GM19238 (cell line): ENCODE measurements at regions not wholly inside any gene's neighbourhood (a gene's known extent, or its start where the extent isn't known, plus 50 kb on each side); places are given as distances from the start of the nearest gene placed in this dataset.
"Not testable (repeated sequence)": the region's sequence is repeated elsewhere in the genome, so short reads cannot be mapped to it uniquely, and the experiment has no call there.

Source experiments
- DNase-seq: peaks from one replicate; pipeline ENCODE4 v3.0.0; 2011; ENCODE audit warnings: low spot score; ENCODE audit not compliant: insufficient read length

DNA sequence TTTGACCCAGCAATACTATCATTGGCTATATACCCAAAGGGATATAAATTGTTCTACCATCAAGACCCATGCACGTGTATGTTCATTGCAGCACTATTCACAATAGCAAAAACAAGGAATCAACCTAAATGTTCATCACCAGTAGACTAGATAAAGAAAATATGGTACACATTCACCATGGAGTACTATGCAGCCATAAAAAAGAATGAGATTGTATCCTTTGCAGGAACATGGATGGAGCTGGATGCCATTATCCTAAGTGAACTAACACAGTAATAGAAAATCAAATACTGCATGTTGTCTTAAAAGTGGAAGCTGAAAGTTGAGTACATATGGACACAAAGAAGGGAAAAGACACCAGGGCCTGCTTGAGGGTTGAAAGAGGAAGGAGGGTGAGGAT is 803.1 kb upstream of the PCDH10 start:
- DNase-seq = no peak

DNA sequence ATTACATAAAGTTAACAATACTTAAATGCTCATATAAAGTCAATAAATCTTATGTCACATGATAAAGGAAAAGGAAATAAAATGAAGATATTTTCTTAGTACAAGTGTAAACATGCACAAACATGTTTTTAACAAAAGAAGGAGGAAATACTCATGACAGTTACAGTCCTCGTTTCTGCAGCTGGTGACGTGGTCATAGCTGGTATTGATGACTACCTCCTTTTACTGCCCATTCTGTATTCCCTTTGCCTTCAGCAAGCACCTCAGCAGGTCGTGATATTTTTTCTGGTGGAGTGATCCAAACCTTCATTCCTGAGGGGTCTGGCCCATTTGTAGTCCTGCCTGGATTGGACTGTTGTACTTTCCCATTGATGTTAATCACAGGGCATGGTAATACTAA is 797.5 kb upstream of the PCDH10 start:
- not testable (repeated sequence) for DNase-seq

DNA sequence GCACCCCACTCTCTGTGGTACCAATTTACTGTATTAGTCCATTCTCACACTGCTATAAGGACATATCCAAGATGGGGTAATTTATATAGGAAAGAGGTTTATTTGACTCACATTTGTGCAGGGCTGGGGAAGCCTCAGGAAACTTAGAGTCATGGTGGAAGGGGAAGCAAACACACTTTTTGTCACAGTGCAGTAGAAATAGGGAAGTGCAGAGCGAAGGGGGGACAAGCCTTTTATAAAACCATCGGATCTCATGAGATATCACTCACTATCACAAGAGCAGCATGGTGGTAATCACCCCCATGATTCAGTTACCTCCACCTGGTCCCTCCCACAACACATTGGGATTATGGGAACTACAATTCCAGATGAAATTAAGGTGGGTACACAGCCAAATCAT is 766.9 kb upstream of the PCDH10 start:
- no peak for DNase-seq

DNA sequence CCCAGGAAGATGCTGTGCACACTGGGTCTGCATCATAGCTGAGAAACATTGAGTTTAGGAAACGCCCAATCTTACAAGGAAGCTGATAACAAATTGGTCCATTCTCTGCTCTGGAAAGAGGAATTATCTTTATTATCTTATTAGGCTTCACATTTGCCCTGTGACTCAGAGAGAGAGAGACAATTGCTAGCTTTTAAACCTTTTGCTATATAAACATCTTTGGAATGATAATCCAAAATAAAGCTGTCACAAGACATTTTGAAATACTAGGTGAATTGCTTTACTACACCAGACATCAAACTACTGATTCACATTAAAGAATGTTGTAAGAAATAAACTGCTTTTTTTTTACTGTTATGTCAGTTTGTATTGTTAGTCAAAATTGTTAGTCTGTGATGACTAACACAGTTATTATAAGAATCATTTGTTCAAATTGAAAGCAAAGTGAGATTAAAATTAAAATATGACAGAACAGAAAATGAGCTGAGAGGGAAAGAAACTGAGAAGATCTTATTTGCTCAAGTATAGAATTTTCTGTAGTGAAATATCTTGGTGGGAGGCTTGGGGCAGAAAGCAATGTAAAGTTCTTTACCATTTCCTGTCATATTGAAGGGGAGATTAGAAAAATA is 765.4 kb upstream of the PCDH10 start:
- no peak for DNase-seq

DNA sequence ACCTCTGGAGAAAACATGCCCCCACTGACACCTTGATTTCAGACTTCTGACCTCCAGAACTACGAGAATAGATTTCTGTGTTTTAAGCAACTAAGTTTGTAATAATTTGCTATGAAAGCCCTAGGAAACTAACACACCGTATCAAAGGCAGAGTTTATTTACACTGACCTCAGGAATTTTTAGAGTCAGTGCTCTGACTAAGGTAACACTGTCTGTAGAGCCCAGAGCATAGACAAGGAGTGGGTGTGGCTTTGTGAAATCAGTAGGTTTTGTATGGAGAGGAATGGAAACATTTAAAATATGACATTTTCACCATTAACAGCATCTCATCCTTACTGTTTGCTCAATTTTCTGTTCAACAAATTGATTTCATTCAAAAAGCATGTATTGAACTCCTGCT is 764.4 kb upstream of the PCDH10 start:
- DNase-seq = no peak

DNA sequence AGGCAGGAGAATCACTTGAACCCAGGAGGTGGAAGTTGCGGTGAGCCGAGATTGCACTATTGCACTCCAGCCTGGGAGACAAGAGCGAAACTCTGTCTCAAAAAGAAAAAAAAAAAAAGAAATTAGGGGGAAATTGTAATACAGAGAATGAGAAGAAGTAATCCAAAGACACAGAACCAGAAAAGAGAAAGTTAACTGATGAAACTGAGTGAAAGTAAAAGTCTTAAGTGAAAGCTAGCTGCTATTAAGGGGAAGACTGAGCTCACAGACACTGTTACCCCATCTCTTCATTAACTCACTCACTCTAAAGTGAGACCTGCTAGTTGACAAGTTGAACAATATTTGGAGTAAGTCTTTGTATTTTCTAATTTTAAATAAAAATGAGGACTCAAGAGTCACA is 763.0 kb upstream of the PCDH10 start:
- DNase-seq = no peak

DNA sequence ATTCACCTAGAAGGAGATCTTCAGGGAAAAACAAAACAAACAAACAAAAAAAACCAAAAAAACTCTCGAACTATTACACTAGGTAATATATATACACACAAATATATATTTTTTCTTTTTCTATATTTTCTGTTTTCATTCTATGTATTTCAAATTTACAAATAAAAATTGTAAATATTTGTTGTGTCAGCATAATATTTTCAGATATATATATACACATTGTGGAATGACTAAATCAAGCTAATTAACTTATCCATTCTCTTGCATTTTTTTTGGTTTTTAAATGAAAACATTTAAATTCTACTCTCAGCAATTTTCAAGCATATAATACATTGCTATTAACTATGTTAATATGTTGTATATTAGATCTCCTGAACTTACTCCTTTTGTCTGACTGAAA is 762.0 kb upstream of the PCDH10 start:
- no peak for DNase-seq

DNA sequence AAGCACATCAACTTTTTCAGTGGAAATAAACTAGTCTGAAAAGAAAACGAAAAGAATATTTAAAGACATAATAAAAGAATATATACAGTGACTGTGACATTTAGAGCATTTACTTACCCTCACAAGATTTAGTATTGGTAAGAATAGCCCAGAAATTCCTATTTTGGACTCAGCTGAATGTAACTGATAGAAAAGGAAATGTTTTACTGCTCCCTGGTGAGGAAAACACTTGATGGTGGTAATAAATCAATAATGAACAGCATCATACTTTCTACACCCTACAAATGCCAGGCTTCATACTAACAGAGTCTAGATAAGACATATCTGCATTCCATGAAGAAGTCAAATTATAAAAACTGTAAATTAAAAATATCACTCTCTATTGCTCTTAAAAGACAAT is 753.5 kb upstream of the PCDH10 start:
- no peak for DNase-seq

DNA sequence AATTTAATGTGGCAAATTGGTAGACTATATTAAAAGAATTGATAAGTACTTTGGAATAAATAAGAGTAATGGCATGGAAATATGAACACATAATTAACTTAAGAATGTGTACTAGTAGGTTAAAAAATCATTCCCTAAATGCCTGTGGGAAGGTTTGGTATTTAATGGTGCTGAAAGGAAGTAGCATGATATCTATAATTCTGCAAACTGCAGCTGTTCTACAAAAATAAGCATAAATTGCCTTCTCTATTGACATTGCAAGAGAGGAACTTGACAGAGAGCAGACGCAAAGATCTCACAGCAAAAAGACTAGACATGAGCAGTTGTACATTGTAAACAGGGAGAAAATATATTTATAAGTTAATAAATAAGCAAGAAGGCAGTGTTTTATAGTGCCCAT is 752.5 kb upstream of the PCDH10 start:
- DNase-seq = no peak

DNA sequence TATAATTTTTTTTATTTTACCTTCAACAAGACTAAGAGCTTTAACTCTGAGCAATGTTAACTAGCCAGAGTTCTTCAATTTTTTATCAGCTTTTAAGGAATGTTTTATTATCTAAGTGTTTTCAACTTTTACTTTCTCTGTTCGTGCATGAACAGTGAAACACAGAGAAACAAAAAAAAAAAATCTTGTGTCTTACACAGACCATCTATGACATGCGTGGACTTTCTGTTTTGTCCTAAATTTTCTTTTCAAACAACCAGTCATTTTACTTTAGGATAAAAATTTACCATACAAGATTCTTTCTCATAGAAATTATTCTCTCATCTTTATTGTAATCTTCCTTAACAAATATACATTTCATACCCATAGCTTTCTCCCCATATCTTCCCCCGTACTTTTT is 731.9 kb upstream of the PCDH10 start:
- no peak for DNase-seq

DNA sequence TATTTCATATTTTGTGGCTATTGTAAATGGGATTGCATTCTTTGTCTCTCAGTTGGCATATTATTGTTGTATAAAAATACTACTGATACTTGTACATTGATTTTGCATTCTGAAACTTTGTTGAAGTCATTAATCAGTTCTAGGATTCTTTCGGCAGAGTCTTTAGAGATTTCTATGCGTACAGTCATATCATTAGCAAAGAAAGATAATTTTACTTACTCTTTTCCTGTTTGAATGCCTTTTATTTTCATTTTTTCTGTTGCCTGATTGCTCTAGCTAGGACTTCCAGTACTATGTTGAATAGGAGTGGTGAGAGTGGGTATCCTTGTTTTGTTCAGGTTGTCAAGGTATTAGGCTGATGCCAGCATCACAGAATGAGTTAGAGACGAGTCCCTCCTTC is 722.0 kb upstream of the PCDH10 start:
- DNase-seq = no peak

DNA sequence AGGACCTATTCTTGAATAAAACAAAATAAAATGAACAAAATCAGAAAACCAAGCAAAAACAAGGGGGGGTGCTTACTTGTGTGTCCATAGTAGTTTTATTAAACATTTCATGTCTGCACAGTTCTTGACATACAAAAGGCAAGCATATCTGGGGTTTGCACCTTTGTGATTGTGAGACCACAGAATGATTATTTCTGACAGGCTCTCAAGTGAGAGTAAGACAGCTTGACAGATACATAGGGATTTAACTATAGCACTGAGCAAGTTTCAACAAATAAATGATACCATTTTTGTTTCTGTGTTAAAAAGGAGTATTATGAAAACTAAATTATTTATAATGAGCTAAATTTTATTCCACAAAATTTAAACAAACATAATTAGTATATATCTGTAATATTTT is 712.0 kb upstream of the PCDH10 start:
- no peak for DNase-seq

DNA sequence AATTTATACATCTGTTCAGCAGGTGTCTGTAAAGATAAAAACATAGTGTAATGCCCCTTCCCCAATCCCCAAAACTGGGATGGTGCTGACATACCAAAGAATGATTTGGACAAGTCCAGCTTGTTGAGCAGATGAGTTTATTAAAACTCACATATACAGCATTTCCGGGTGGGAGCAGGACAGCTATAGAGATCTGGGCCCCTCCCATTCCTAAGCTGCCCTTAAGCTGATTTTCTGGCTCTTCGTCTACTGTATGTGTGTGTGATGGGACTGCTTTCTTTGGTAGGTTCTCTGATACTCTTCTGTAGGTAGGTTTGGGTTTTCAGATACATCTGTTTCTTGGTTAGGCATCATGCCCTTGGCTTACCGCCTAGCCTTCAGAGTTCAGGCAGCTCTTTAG is 703.7 kb upstream of the PCDH10 start:
- DNase-seq = no peak

DNA sequence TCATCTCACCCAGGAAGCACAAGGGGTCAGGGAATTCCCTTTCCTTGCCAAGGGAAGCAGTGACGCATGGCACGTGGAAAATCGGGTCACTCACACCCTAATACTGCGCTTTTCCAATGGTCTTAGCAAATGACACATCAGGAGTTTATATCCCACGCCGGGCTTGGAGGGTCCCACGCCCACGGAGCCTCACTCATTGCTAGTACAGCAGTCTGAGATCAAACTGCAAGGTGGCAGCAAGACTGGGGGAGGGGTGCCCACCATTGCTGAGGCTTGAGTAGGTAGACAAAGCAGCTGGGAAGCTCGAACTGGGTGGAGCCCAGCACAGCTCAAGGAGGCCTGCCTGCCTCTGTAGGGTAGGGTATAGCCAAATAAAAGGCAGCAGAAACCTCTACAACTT is 691.1 kb upstream of the PCDH10 start:
- DNase-seq = not testable (repeated sequence)

DNA sequence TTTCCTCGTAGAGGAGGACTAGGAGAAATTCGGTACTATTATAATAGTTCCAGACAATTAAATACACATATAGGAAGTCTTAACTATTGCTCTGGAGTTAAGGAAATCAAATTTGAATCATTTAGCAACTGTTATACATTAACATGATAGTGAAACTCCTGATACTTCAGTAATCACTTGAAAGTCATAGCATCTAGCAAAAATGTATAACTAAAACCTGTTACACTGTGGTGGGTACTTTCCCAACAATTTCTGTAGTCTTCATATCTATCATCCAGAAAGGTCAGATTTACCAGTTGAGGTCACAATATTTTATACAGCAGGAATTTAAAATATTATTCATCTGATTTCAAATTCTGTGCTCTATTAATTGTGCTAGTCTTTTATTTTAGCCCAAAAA is 669.6 kb upstream of the PCDH10 start:
- DNase-seq = no peak

DNA sequence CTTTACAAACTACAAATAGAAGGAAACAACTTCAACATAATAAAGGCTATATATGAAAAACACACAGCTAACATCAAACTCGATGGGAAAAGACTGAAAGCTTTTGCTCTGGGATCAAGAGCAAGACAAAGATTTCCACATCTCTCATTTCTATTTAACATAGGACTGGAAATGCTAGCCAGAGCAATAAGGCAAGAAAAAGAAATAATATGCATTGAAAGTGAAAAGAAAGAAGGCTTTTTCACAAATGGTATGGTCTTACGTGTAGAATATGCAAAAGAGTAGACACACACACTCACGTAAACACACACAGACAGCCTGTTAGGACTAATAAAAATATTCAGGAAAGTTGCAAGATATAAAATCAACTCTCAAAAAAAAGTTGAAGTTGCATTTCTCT is 660.5 kb upstream of the PCDH10 start:
- DNase-seq = no peak

DNA sequence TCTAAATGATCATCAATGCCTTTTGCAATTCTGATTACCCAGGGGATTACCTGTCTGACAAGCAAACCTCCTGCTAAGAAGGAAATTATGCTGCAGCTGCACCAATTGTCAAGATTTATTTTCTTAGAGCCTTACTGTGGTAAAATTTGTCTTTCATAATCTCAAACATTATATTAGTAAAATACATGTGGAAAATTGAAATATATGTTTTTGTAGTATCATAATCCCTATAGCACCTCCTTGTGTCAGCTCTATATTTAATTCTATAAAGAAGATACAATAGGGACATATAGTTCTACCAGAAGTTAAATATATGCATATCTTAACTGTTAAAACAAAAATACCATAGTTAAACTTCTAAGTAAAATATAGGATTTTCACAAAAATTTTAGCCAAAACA is 655.6 kb upstream of the PCDH10 start:
- DNase-seq = no peak

DNA sequence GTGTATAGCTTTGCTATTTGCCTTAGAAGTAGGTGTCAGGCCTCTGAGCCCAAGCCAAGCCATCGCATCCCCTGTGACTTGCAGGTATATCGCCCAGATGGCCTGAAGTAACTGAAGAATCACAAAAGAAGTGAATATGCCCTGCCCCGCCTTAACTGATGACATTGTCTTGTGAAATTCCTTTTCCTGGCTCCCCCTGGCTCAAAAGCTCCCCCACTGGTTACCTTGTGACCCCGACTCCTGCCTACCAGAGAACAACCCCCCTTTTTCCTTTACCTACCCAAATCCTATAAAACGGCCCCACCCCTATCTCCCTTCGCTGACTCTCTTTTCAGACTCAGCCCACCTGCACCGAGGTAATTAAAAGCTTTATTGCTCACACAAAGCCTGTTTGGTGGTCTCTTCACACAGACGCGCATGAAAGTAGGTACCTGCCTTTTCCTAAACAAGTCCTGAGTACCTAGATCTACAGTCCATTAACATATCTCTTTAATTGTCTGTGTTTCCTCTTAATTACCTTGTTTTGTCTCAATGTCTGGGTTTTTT is 653.8 kb upstream of the PCDH10 start:
- not testable (repeated sequence) for DNase-seq

DNA sequence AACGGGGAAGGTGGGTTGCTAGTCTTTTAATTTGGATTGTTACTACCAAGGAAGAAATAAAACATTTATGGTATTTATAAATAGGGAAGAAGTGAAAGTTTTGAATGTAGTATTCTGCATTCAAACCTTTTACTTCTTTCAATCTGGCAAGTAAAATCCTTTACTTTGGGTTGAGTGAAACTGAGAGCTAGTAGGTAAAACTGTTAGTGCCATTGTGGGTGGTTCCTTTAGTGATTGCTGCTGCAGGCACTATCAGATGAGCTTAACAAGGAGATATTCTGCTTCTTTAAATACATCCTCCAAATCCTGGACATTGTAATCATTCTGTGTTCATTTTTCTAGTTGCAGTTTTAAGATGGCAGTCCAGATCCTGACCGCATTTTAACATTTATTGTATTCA is 650.9 kb upstream of the PCDH10 start:
- DNase-seq = no peak

DNA sequence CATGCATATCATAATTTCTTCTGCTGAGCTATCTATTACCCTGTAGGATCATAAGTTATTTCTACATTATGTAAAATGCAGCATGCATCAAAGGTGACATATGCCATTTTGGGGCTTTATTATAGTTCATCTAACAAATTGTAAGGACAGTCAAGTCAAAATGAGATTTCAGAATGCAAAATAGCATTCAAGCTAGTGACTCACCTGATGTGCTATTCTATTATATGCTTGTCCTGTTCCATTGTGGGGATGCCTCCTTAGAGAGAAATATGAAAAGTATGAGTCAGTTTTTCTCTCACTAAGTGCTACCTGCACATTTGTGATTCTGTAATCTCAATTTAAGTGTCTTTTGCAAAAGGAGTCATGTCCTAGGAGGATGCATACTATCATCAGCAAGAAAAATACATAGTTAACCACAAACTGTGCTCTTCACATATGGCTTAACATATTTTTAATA is 647.0 kb upstream of the PCDH10 start:
- no peak for DNase-seq

DNA sequence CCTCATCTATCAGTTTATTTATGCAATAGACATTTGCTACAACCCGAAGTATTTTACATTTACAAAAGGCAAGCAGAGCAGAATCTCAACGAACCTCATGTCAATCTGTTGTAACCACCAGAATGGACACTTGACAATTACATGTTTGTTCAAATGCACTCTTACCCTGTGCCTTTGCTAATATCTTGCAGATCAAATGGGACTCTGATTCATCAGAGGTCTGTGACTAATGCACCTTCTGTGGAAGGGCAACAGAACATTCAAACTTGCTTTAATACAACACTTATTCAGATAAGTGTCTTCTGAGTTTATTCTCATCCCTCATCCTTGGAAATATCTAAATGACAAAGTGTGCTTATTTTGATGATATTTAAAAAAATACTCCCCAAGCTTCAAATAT is 644.7 kb upstream of the PCDH10 start:
- DNase-seq = no peak

DNA sequence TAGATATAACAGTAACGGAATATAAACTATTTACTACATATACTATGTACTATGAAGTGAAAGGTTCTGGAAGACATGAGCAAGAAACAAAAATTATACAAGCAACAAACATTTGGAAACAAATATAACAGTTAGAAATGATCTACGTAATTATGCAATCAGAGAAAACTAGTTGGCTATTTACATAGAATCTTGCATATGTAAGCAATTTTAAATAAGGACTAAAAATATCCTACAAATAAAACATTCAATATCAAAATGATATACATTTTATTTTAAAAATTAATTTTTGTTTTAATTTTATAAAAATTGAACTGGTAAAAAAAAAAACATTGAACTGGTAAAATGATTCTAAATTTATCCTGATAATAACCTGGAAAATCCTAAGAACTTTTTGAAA is 642.5 kb upstream of the PCDH10 start:
- no peak for DNase-seq

DNA sequence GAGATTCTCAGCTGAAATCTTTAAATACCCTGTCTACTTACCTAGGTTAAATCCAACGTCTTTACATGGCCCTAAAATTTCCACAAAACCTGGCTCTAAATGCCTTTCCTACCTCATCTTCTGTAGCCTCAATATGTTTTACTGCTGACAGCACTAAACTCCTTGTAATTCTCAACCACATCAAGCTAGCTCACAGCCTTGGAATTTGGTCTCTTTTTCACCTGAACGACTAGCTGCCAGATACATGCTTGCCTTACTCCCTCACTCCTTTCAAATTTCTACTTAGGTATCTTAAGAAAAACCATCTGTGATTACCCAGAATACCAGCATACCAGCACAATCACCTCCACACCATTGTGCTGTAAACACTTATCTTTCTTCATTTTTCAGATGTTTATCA is 635.6 kb upstream of the PCDH10 start:
- DNase-seq = no peak

DNA sequence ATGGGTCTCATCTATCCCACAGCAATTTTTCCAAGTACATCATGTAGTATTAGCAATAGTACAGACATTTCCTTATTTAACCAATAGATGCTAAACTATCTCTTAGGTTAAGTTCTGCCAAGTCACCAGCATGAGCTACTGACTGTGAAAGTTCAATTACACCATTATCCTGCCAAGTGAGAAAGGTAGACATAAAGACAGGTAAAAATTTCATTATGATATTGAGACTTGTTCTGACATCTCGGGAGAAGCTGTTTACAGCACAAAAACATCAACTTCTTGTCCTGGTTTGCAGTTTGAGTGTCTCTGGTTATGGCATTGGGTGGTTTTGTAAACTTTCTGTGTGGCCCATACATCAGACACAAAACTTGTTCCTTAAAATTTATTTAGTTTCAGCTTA is 622.4 kb upstream of the PCDH10 start:
- no peak for DNase-seq
